Stimulated activated CD8-positive, alpha-beta memory T cell treated with anti-CD3 and anti-CD28 coated beads, Interleukin-4, amount 100 ng/mL, for 4 hours (primary cell): ENCODE measurements at regions not wholly inside any gene's neighbourhood (a gene's known extent, or its start where the extent isn't known, plus 50 kb on each side); places are given as distances from the start of the nearest gene placed in this dataset.
"Not testable (repeated sequence)": the region's sequence is repeated elsewhere in the genome, so short reads cannot be mapped to it uniquely, and the experiment has no call there.

Experiments
- DNase-seq, 2 donors: peaks; one replicate each; pipeline ENCODE4 v3.0.0-alpha.2; 2020; ENCODE audit warnings: low read depth in 2 of 2, low spot score in 1 of 2

- DNase-seq = no peak
Observed at GRCh38 chrX:39769748-39770147, 328.0 kb downstream of the BCOR start.

- no peak for DNase-seq
Observed at GRCh38 chrX:39771089-39771488, 326.7 kb downstream of the BCOR start.

GRCh38 chrX:39772057-39772832, 325.5 kb downstream of the BCOR start:
- peak in 1 of 2 donors; percentile 24 for DNase-seq

- DNase-seq = no peak
Observed at GRCh38 chrX:39773150-39773549, 324.6 kb downstream of the BCOR start.

GRCh38 chrX:39773923-39774773, 323.6 kb downstream of the BCOR start:
- no peak for DNase-seq

GRCh38 chrX:39774774-39775328, 322.9 kb downstream of the BCOR start:
- DNase-seq = no peak

GRCh38 chrX:39777623-39778025, 320.1 kb downstream of the BCOR start:
- DNase-seq = no peak

GRCh38 chrX:39779952-39780783, 317.6 kb downstream of the BCOR start:
- no peak for DNase-seq

- no peak for DNase-seq
Observed at GRCh38 chrX:39782276-39782675, 315.5 kb downstream of the BCOR start.

GRCh38 chrX:39787999-39788398, 309.8 kb downstream of the BCOR start:
- no peak for DNase-seq

- no peak for DNase-seq
Observed at GRCh38 chrX:39788521-39788920, 309.2 kb downstream of the BCOR start.

- no peak for DNase-seq
Observed at GRCh38 chrX:39791691-39792090, 306.1 kb downstream of the BCOR start.

- DNase-seq = no peak
Observed at GRCh38 chrX:39795605-39796004, 302.2 kb downstream of the BCOR start.

- DNase-seq = no peak
Observed at GRCh38 chrX:39796856-39797255, 300.9 kb downstream of the BCOR start.

- not testable (repeated sequence) for DNase-seq
Observed at GRCh38 chrX:39798488-39798887, 299.3 kb downstream of the BCOR start.

- no peak for DNase-seq
Observed at GRCh38 chrX:39802354-39802753, 295.4 kb downstream of the BCOR start.

- no peak for DNase-seq
Observed at GRCh38 chrX:39802908-39803307, 294.9 kb downstream of the BCOR start.

- no peak for DNase-seq
Observed at GRCh38 chrX:39805022-39805421, 292.7 kb downstream of the BCOR start.

- DNase-seq = no peak
Observed at GRCh38 chrX:39805825-39806224, 291.9 kb downstream of the BCOR start.

GRCh38 chrX:39808471-39808917, 289.3 kb downstream of the BCOR start:
- no peak for DNase-seq

GRCh38 chrX:39809331-39809730, 288.4 kb downstream of the BCOR start:
- no peak for DNase-seq
